GM23338 (cell line): ENCODE measurements at regions not wholly inside any gene's neighbourhood (a gene's known extent, or its start where the extent isn't known, plus 50 kb on each side); places are given as distances from the start of the nearest gene placed in this dataset.

Experiments
- ATAC-seq: fragments of 200-7000 bp; cut with Tn5 transposase; 3 replicates; pipeline ENCODE4 v1.9.1; 2020
- DNase-seq: peaks from one replicate; pipeline ENCODE4 v3.0.0-alpha.2; 2015; ENCODE audit warnings: low spot score
- H2AFZ ChIP-seq: fragments of 200-600 bp; sonication (generic); 2 replicates; pipeline ENCODE4 v1.8.0; 2016; ENCODE audit warnings: antibody characterized with exemption, mild to moderate bottlenecking, moderate library complexity
- H3F3A ChIP-seq: fragments of 200-600 bp; sonication (generic); replicated peaks from 2 replicates; pipeline ENCODE4 v1.8.0; 2017; ENCODE audit warnings: antibody characterized with exemption, mixed run types, low read depth
- H3K27ac ChIP-seq: fragments of 200-600 bp; sonication (generic); 2 replicates; pipeline ENCODE4 v1.6.1; 2016; ENCODE audit warnings: low read depth
- H3K27me3 ChIP-seq: fragments of 200-600 bp; sonication (generic); 2 replicates; pipeline ENCODE4 v1.8.0; 2016; ENCODE audit warnings: mild to moderate bottlenecking, mixed run types, moderate library complexity; ENCODE audit not compliant: insufficient read depth
- H3K36me3 ChIP-seq: fragments of 200-600 bp; sonication (generic); 2 replicates; pipeline ENCODE4 v1.8.0; 2016; ENCODE audit warnings: mild to moderate bottlenecking; ENCODE audit not compliant: insufficient read depth
- H3K4me1 ChIP-seq: fragments of 200-600 bp; sonication (generic); 2 replicates; pipeline ENCODE4 v1.8.0; 2016; ENCODE audit warnings: mild to moderate bottlenecking, moderate library complexity; ENCODE audit not compliant: insufficient read depth
- H3K4me2 ChIP-seq: fragments of 200-600 bp; sonication (generic); 2 replicates; pipeline ENCODE4 v1.7.1; 2017; ENCODE audit warnings: mixed run types
- H3K4me3 ChIP-seq: fragments of 200-600 bp; sonication (generic); 2 replicates; pipeline ENCODE4 v1.6.1; 2016; ENCODE audit warnings: mixed run types
- H3K79me2 ChIP-seq: fragments of 200-600 bp; sonication (generic); replicated peaks from 2 replicates; pipeline ENCODE4 v1.8.0; 2017; ENCODE audit warnings: mild to moderate bottlenecking; ENCODE audit not compliant: insufficient read depth
- H3K9me2 ChIP-seq: fragments of 200-600 bp; sonication (generic); 2 replicates; pipeline ENCODE4 v1.8.0; 2017; ENCODE audit not compliant: insufficient read depth
- H4K20me1 ChIP-seq: fragments of 200-600 bp; sonication (generic); replicated peaks from 2 replicates; pipeline ENCODE4 v1.8.0; 2017; ENCODE audit warnings: mild to moderate bottlenecking; ENCODE audit not compliant: insufficient read depth
- H3K27ac Mint-ChIP-seq: 2 replicates; pipeline ENCODE4 v1.8.0; 2020; ENCODE audit warnings: inconsistent platforms, mild to moderate bottlenecking, moderate library complexity, mixed read lengths
- H3K27me3 Mint-ChIP-seq: 3 replicates; pipeline ENCODE4 v1.8.0; 2022; ENCODE audit warnings: low read depth, mild to moderate bottlenecking, moderate library complexity, mixed read lengths, inconsistent platforms; ENCODE audit not compliant: insufficient read depth, poor library complexity
- H3K36me3 Mint-ChIP-seq: 3 replicates; pipeline ENCODE4 v1.8.0; 2021; ENCODE audit warnings: low read depth, mild to moderate bottlenecking, inconsistent platforms, moderate library complexity, mixed read lengths
- H3K4me1 Mint-ChIP-seq: 3 replicates; pipeline ENCODE4 v1.8.0; 2020; ENCODE audit warnings: mild to moderate bottlenecking, inconsistent platforms, mixed read lengths
- H3K4me3 Mint-ChIP-seq: 3 replicates; pipeline ENCODE4 v1.8.0; 2021; ENCODE audit warnings: moderate library complexity, mild to moderate bottlenecking, inconsistent platforms, mixed read lengths
- H3K9me3 Mint-ChIP-seq: 3 replicates; pipeline ENCODE4 v1.8.0; 2020; ENCODE audit warnings: moderate library complexity, mild to moderate bottlenecking, inconsistent platforms, mixed read lengths
- CREB1 ChIP-seq: fragments of 250-450 bp; sonication (Bioruptor Pico); IDR thresholded peaks from 2 replicates; pipeline ENCODE4 v1.5.0; 2020; ENCODE audit warnings: low read depth, mild to moderate bottlenecking, moderate library complexity
- CTCF ChIP-seq, 2 experiments: fragments of 200-600 bp in 1 of 2; sonication (generic) in 1 of 2; conservative IDR thresholded peaks; 2 replicates each; pipeline versions ENCODE4 v1.5.1 to v1.6.1; 2016 to 2017; ENCODE audit warnings: antibody characterized with exemption in 2 of 2, low read depth in 2 of 2, mild to moderate bottlenecking in 2 of 2, moderate library complexity in 1 of 2
- ETS1 ChIP-seq: IDR thresholded peaks from 2 replicates; pipeline ENCODE4 v1.6.1; 2016; ENCODE audit warnings: antibody characterized with exemption
- EZH2 ChIP-seq: fragments of 200-600 bp; sonication (generic); IDR thresholded peaks from one replicate; pipeline ENCODE4 v1.8.0; 2017; ENCODE audit warnings: antibody characterized with exemption, mild to moderate bottlenecking, low read depth; ENCODE audit not compliant: unreplicated experiment
- EZH2phosphoT487 ChIP-seq: fragments of 200-600 bp; sonication (generic); IDR thresholded peaks from one replicate; pipeline ENCODE4 v1.8.1; 2018; ENCODE audit warnings: antibody characterized with exemption; ENCODE audit not compliant: unreplicated experiment
- JUNB ChIP-seq: IDR thresholded peaks from one replicate; pipeline ENCODE4 v1.6.1; 2016; ENCODE audit warnings: antibody characterized with exemption; ENCODE audit not compliant: unreplicated experiment
- NANOG ChIP-seq: IDR thresholded peaks from 2 replicates; pipeline ENCODE4 v1.6.1; 2016; ENCODE audit warnings: antibody characterized with exemption, borderline replicate concordance
- POLR2AphosphoS5 ChIP-seq: IDR thresholded peaks from 2 replicates; pipeline ENCODE4 v1.6.1; 2016; ENCODE audit warnings: antibody characterized with exemption, low read depth
- REST ChIP-seq: IDR thresholded peaks from one replicate; pipeline ENCODE4 v1.6.1; 2018; ENCODE audit warnings: antibody characterized with exemption; ENCODE audit not compliant: unreplicated experiment
- STAT1 ChIP-seq: IDR thresholded peaks from one replicate; pipeline ENCODE4 v1.6.1; 2016; ENCODE audit warnings: antibody characterized with exemption; ENCODE audit not compliant: unreplicated experiment
- ZNF114 ChIP-seq: fragments of 250-450 bp; sonication (Bioruptor Pico); IDR thresholded peaks from 2 replicates; pipeline ENCODE4 v1.5.0; 2020; ENCODE audit warnings: mild to moderate bottlenecking, moderate library complexity
- ZNF331 ChIP-seq: fragments of 250-450 bp; sonication (Bioruptor Pico); IDR thresholded peaks from 2 replicates; pipeline ENCODE4 v1.5.0; 2020; ENCODE audit warnings: low read depth, mild to moderate bottlenecking, moderate library complexity
- TF ChIP-seq, protein P1 (sequence below): fragments of 250-450 bp; sonication (Bioruptor Pico); IDR thresholded peaks from 2 replicates; pipeline ENCODE4 v1.5.0; 2020; ENCODE audit warnings: mild to moderate bottlenecking, moderate library complexity

GRCh38 chr16:63913290-63913689 is 1208.6 kb downstream of the CDH11 start:
- Histone ChIP-seq H3F3A (no peaks in the 10 kb centered on the region), H3K27me3 (no peaks in the 10 kb centered on the region), H3K9me2 (peaks cover 15% of the 10 kb centered on the region), H3K36me3 (no peaks in the 10 kb centered on the region), H3K4me1 (no peaks in the 10 kb centered on the region), H3K79me2 (no peaks in the 10 kb centered on the region), H3K4me2 (no peak overlapping the region), H3K27ac (no peak overlapping the region), H2AFZ (no peak overlapping the region), H3K4me3 (no peak overlapping the region), H4K20me1 (no peaks in the 10 kb centered on the region)
- Mint-ChIP-seq H3K9me3 (peaks cover 2% of the 10 kb centered on the region), H3K36me3 (peaks cover 2% of the 10 kb centered on the region; the same call in 1 of the 3 replicates), H3K4me1 (no peaks in the 10 kb centered on the region), H3K27ac (no peak overlapping the region), H3K4me3 (no peak overlapping the region), H3K27me3 (no peaks in the 10 kb centered on the region)
- ATAC-seq (no peak), DNase-seq (no peak)
- TF ChIP-seq POLR2AphosphoS5 (no peak), REST (no peak), JUNB (no peak), EZH2phosphoT487 (no peak), ETS1 (no peak), ZNF114 (no peak), EZH2 (no peak), NANOG (no peak), STAT1 (no peak), CTCF (conservative IDR thresholded peaks at IDR 0.05; ENCODE audit: low read depth in 2 of 2) (no peak), ZNF331 (CRISPR knock-in tag) (no peak), CREB1 (CRISPR knock-in tag) (no peak)
- TF ChIP-seq, protein P1, sequence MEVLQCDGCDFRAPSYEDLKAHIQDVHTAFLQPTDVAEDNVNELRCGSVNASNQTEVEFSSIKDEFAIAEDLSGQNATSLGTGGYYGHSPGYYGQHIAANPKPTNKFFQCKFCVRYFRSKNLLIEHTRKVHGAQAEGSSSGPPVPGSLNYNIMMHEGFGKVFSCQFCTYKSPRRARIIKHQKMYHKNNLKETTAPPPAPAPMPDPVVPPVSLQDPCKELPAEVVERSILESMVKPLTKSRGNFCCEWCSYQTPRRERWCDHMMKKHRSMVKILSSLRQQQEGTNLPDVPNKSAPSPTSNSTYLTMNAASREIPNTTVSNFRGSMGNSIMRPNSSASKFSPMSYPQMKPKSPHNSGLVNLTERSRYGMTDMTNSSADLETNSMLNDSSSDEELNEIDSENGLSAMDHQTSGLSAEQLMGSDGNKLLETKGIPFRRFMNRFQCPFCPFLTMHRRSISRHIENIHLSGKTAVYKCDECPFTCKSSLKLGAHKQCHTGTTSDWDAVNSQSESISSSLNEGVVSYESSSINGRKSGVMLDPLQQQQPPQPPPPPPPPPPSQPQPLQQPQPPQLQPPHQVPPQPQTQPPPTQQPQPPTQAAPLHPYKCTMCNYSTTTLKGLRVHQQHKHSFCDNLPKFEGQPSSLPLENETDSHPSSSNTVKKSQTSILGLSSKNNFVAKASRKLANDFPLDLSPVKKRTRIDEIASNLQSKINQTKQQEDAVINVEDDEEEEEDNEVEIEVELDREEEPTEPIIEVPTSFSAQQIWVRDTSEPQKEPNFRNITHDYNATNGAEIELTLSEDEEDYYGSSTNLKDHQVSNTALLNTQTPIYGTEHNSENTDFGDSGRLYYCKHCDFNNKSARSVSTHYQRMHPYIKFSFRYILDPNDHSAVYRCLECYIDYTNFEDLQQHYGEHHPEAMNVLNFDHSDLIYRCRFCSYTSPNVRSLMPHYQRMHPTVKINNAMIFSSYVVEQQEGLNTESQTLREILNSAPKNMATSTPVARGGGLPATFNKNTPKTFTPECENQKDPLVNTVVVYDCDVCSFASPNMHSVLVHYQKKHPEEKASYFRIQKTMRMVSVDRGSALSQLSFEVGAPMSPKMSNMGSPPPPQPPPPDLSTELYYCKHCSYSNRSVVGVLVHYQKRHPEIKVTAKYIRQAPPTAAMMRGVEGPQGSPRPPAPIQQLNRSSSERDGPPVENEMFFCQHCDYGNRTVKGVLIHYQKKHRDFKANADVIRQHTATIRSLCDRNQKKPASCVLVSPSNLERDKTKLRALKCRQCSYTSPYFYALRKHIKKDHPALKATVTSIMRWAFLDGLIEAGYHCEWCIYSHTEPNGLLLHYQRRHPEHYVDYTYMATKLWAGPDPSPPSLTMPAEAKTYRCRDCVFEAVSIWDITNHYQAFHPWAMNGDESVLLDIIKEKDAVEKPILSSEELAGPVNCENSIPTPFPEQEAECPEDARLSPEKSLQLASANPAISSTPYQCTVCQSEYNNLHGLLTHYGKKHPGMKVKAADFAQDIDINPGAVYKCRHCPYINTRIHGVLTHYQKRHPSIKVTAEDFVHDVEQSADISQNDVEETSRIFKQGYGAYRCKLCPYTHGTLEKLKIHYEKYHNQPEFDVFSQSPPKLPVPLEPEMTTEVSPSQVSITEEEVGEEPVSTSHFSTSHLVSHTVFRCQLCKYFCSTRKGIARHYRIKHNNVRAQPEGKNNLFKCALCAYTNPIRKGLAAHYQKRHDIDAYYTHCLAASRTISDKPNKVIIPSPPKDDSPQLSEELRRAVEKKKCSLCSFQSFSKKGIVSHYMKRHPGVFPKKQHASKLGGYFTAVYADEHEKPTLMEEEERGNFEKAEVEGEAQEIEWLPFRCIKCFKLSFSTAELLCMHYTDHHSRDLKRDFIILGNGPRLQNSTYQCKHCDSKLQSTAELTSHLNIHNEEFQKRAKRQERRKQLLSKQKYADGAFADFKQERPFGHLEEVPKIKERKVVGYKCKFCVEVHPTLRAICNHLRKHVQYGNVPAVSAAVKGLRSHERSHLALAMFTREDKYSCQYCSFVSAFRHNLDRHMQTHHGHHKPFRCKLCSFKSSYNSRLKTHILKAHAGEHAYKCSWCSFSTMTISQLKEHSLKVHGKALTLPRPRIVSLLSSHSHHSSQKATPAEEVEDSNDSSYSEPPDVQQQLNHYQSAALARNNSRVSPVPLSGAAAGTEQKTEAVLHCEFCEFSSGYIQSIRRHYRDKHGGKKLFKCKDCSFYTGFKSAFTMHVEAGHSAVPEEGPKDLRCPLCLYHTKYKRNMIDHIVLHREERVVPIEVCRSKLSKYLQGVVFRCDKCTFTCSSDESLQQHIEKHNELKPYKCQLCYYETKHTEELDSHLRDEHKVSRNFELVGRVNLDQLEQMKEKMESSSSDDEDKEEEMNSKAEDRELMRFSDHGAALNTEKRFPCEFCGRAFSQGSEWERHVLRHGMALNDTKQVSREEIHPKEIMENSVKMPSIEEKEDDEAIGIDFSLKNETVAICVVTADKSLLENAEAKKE (CRISPR knock-in tag), result no peak
